Spinal cord (tissue), 9 donors: ENCODE measurements at regions not wholly inside any gene's neighbourhood (a gene's known extent, or its start where the extent isn't known, plus 50 kb on each side); places are given as distances from the start of the nearest gene placed in this dataset.

ENCODE experiments used
- DNase-seq, 6 donors: peaks; one replicate each; pipeline versions ENCODE4 v3.0.0 to v3.0.0-alpha.2; 2013 to 2015; ENCODE audit warnings: low spot score in 6 of 6, low read depth in 4 of 6
- H3K27ac ChIP-seq: one replicate; pipeline ENCODE4 v1.5.1; 2013; ENCODE audit warnings: low read depth, low read length, control low read depth
- H3K27me3 ChIP-seq: one replicate; pipeline ENCODE4 v1.6.1; 2013; ENCODE audit warnings: low read length; ENCODE audit not compliant: control insufficient read depth, insufficient read depth
- H3K36me3 ChIP-seq: one replicate; pipeline ENCODE4 v1.6.1; 2013; ENCODE audit warnings: low read length; ENCODE audit not compliant: control insufficient read depth, insufficient read depth
- H3K4me1 ChIP-seq: one replicate; pipeline ENCODE4 v1.6.1; 2013; ENCODE audit warnings: low read length; ENCODE audit not compliant: control insufficient read depth, insufficient read depth
- H3K4me3 ChIP-seq: one replicate; pipeline ENCODE4 v1.5.1; 2013; ENCODE audit warnings: low read depth, low read length, control low read depth
- H3K9me3 ChIP-seq: one replicate; pipeline ENCODE4 v1.6.1; 2013; ENCODE audit warnings: low read length; ENCODE audit not compliant: control insufficient read depth, insufficient read depth
- WGBS: methylation state at CpG from one replicate; pipeline ENCODE4 v1.1.5; 2013; ENCODE audit warnings: missing lambda C conversion rate; ENCODE audit not compliant: insufficient coverage; 5-methylcytosine and 5-hydroxymethylcytosine counted together
- donor health status: healthy.

DNA sequence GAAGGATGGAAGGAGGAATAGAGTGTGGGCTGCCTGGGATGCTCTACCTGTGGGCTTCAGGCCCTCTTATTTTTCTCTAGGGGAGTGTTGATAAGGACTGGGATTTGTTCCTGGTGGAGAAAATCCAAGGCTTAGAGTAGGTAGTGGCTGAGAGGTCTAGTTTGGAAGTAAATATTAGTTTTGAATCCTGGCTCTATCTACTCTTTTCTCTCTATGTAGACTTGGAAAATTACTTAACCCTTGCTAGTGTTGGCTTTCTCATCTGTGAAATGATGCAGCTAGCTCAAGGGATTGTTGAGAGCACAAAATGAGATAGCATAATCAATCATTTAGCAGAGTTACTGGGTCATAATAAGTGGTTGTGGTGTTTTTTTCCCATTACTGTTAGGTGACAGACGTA lies 102.7 kb upstream of the MLIP start:
- H3K27ac ChIP-seq, result no peak overlapping the region
- WGBS, result no CpG with 5 or more reads among the region's 1 CpG
- no peaks in the 10 kb centered on the region for H3K4me1 ChIP-seq
- no peaks in the 10 kb centered on the region for H3K36me3 ChIP-seq
- no peaks in the 10 kb centered on the region for H3K9me3 ChIP-seq
- no peak overlapping the region for H3K4me3 ChIP-seq
- DNase-seq, result no peak
- no peaks in the 10 kb centered on the region for H3K27me3 ChIP-seq

DNA sequence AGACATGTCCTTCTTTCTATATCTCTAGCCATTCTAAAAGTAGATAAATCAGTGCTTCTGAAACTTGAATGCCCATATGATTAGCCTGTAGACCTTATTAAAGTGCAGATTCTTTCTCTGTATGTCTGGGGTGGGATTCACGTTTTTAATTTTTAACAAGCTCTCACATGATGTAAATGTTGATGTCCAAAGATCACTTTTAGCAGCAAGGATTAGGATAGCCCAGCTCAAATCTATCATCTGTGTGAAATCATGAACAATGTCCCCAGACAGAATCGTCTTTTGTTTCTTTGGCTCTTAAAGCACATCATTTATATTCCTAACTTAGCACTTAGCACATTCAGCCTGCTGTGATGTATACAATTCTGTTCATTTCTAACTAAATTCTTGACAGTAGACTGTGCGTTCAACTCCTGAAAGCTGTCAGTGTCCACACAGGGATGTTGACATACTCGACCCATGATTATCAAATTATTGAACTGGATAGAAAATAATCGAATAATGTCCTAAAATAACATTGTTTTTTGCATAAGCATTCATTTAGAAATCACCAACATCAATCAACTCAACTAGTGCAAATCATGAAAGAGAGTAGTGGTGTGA lies 102.1 kb upstream of the MLIP start:
- no peak for DNase-seq
- Histone ChIP-seq H3K9me3 (no peaks in the 10 kb centered on the region), H3K27me3 (no peaks in the 10 kb centered on the region), H3K4me1 (no peaks in the 10 kb centered on the region), H3K27ac (no peak overlapping the region), H3K36me3 (no peaks in the 10 kb centered on the region), H3K4me3 (no peak overlapping the region)
- no CpG with 5 or more reads among the region's 5 CpGs for WGBS

DNA sequence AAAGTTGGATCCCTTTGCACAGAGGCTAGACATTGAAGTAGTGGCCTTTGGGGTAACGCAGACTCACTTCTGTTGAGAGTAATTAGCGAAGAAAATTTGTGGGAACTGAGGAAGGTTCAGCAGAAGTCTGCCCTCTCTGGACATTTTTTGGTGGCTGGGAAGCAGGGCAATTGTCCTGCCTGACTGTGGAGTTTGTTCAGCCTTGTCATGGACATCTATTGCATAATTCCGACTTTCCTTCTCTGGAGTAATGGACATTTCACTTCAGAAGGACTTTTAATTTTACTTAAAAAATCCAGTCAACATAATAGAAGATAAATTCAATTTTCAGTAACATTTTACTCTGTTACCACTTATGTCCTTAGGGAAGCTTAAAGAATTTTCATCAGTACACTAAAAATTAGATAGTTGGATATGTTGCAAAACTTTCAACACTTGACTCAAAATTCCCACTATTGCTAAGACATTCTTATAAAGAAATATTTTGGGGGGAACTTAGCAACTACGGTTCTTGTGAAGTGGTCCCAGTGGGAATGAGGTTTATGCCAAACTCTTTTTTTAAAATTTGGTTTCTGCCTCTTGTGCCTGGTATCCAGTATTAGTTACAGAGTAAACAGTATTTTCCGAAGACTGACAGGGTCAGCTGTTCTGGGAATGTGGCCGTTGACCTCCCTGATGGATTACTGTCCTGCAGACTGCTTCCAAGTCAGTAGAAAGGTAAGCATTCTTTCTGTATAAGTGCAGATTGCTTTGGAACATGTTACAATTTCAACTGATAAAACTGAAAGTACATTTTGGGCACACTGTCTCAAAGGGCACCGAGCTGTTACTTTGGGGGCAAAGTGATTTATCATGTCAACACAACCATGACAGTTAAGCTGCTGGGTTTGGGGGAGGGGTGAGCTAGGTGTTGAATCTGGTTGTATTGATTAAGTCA lies 100.6 kb upstream of the MLIP start:
- H3K4me3 ChIP-seq, result no peak overlapping the region
- WGBS, result 66% methylated on average over 3 of the region's 7 CpGs

DNA sequence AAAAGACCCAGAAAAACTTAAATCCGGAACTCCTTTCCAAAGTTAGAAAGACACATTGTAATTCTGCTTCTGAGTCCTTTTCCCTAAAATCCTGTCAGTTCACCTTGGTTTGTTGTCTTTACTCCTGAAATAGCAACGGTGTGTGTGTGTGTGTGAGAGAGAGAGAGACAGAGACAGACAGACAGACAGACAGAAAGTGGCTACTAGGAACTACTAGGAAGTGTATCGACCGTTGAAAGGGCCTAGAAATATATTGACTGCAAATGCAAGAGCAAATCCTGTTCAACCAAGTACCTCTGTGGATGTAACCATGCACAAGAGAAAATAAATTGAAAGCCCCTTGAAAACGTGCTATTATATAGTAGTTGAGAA lies 100.0 kb upstream of the MLIP start:
- H3K9me3 ChIP-seq, result no peaks in the 10 kb centered on the region
- no peaks in the 10 kb centered on the region for H3K36me3 ChIP-seq
- H3K27me3 ChIP-seq, result no peaks in the 10 kb centered on the region
- H3K27ac ChIP-seq, result no peak overlapping the region
- no peaks in the 10 kb centered on the region for H3K4me1 ChIP-seq
- WGBS, result 80% methylated on average over 1 of the region's 5 CpGs
- no peak overlapping the region for H3K4me3 ChIP-seq
- no peak for DNase-seq

More for the DNA sequence above, 100.6 kb upstream of the MLIP start:
- no peak overlapping the region for H3K27ac ChIP-seq
- H3K4me1 ChIP-seq, result no peaks in the 10 kb centered on the region
- DNase-seq, result peak in 1 of 6 donors; percentile 14
- H3K9me3 ChIP-seq, result no peaks in the 10 kb centered on the region
- no peaks in the 10 kb centered on the region for H3K36me3 ChIP-seq
- no peaks in the 10 kb centered on the region for H3K27me3 ChIP-seq

- no peaks in the 10 kb centered on the region for H3K4me1 ChIP-seq
- H3K27ac ChIP-seq, result no peak overlapping the region
- H3K4me3 ChIP-seq, result no peak overlapping the region
- H3K27me3 ChIP-seq, result no peaks in the 10 kb centered on the region
- DNase-seq, result no peak
- no peaks in the 10 kb centered on the region for H3K36me3 ChIP-seq
- no peaks in the 10 kb centered on the region for H3K9me3 ChIP-seq
Observed at GRCh38 chr6:54013966-54014365, 97.3 kb upstream of the MLIP start.

GRCh38 chr6:54014440-54014839 lies 96.8 kb upstream of the MLIP start:
- no peaks in the 10 kb centered on the region for H3K36me3 ChIP-seq
- no peak for DNase-seq
- WGBS, result 98% methylated on average over 5 of the region's 8 CpGs

GRCh38 chr6:54017877-54018276 lies 93.4 kb upstream of the MLIP start:
- no peaks in the 10 kb centered on the region for H3K9me3 ChIP-seq
- no peaks in the 10 kb centered on the region for H3K36me3 ChIP-seq
- H3K4me1 ChIP-seq, result no peaks in the 10 kb centered on the region
- H3K4me3 ChIP-seq, result no peak overlapping the region
- no CpG with 5 or more reads among the region's 2 CpGs for WGBS
- H3K27me3 ChIP-seq, result no peaks in the 10 kb centered on the region
- no peak overlapping the region for H3K27ac ChIP-seq
- no peak for DNase-seq

More at GRCh38 chr6:54014440-54014839, 96.8 kb upstream of the MLIP start:
- H3K9me3 ChIP-seq, result no peaks in the 10 kb centered on the region
- H3K4me1 ChIP-seq, result no peaks in the 10 kb centered on the region
- H3K4me3 ChIP-seq, result no peak overlapping the region
- H3K27me3 ChIP-seq, result no peaks in the 10 kb centered on the region
- H3K27ac ChIP-seq, result no peak overlapping the region

GRCh38 chr6:54018722-54019121 lies 92.5 kb upstream of the MLIP start:
- H3K9me3 ChIP-seq, result no peaks in the 10 kb centered on the region
- no peaks in the 10 kb centered on the region for H3K36me3 ChIP-seq
- no peaks in the 10 kb centered on the region for H3K4me1 ChIP-seq
- 76% methylated on average over 2 of the region's 5 CpGs for WGBS
- H3K27ac ChIP-seq, result no peak overlapping the region
- no peak overlapping the region for H3K4me3 ChIP-seq
- DNase-seq, result no peak
- H3K27me3 ChIP-seq, result no peaks in the 10 kb centered on the region

GRCh38 chr6:54019860-54020259 lies 91.4 kb upstream of the MLIP start:
- Histone ChIP-seq H3K27me3 (no peaks in the 10 kb centered on the region), H3K4me1 (no peaks in the 10 kb centered on the region), H3K36me3 (no peaks in the 10 kb centered on the region), H3K27ac (no peak overlapping the region), H3K4me3 (no peak overlapping the region), H3K9me3 (no peaks in the 10 kb centered on the region)
- DNase-seq, result no peak

GRCh38 chr6:54020334-54020733 lies 90.9 kb upstream of the MLIP start:
- Histone ChIP-seq H3K27ac (no peak overlapping the region), H3K27me3 (no peaks in the 10 kb centered on the region), H3K9me3 (no peaks in the 10 kb centered on the region), H3K4me3 (no peak overlapping the region), H3K36me3 (no peaks in the 10 kb centered on the region), H3K4me1 (no peaks in the 10 kb centered on the region)
- WGBS, result 90% methylated on average over 3 of the region's 3 CpGs
- no peak for DNase-seq
